ENCODE measurements at regions not wholly inside any gene's neighbourhood (a gene's known extent, or its start where the extent isn't known, plus 50 kb on each side); places are given as distances from the start of the nearest gene placed in this dataset.

- DNase-seq: no peak
Measured at GRCh38 chr12:89089264-89089663, 263.0 kb downstream of the DUSP6 start.

- DNase-seq: no peak
Measured at GRCh38 chr12:89087876-89088275, 264.4 kb downstream of the DUSP6 start.

GRCh38 chr12:89087149-89087825 is 265.0 kb downstream of the DUSP6 start:
- no peak for DNase-seq

GRCh38 chr12:89085421-89085820 is 266.9 kb downstream of the DUSP6 start:
- DNase-seq: no peak

- no peak for DNase-seq
Measured at GRCh38 chr12:89084751-89085150, 267.6 kb downstream of the DUSP6 start.

GRCh38 chr12:89083491-89083890 is 268.8 kb downstream of the DUSP6 start:
- DNase-seq: no peak

- no peak for DNase-seq
Measured at GRCh38 chr12:89082370-89082753, 269.9 kb downstream of the DUSP6 start.

- no peak for DNase-seq
Measured at GRCh38 chr12:89081719-89082369, 270.5 kb downstream of the DUSP6 start.

- peak in 1 of 2 experiments; percentile 57 for DNase-seq
Measured at GRCh38 chr12:89080793-89081465, 271.4 kb downstream of the DUSP6 start.

- DNase-seq: peak in 1 of 2 experiments; percentile 23
Measured at GRCh38 chr12:89075880-89076540, 276.3 kb downstream of the DUSP6 start.

GRCh38 chr12:89073659-89074058 is 278.6 kb downstream of the DUSP6 start:
- no peak for DNase-seq

GRCh38 chr12:89073027-89073398 is 279.3 kb downstream of the DUSP6 start:
- no peak for DNase-seq

GRCh38 chr12:89072294-89073026 is 279.8 kb downstream of the DUSP6 start:
- no peak for DNase-seq

GRCh38 chr12:89070603-89071002 is 281.7 kb downstream of the DUSP6 start:
- no peak for DNase-seq

GRCh38 chr12:89069431-89069830 is 282.9 kb downstream of the DUSP6 start:
- DNase-seq: no peak

GRCh38 chr12:89067421-89068187 is 284.7 kb downstream of the DUSP6 start:
- DNase-seq: no peak

- DNase-seq: no peak
Measured at GRCh38 chr12:89064780-89065179, 287.5 kb downstream of the DUSP6 start.

GRCh38 chr12:89064151-89064550 is 288.1 kb downstream of the DUSP6 start:
- no peak for DNase-seq

- DNase-seq: no peak
Measured at GRCh38 chr12:89062996-89063395, 289.3 kb downstream of the DUSP6 start.

GRCh38 chr12:89059721-89060541 is 292.4 kb downstream of the DUSP6 start:
- peak in 1 of 2 experiments; percentile 56 for DNase-seq

- DNase-seq: no peak
Measured at GRCh38 chr12:89059056-89059455, 293.2 kb downstream of the DUSP6 start.
